H1 (cell line): ENCODE measurements at regions not wholly inside any gene's neighbourhood (a gene's known extent, or its start where the extent isn't known, plus 50 kb on each side); places are given as distances from the start of the nearest gene placed in this dataset.

ENCODE experiments used
- CTCF ChIA-PET: fragments of 300-600 bp; sonication (Branson Sonifier 250); formaldehyde crosslinking; loops from one replicate; lab custom pipeline; 2021; ENCODE audit not compliant: partially characterized antibody; lab: Charles Lee
- POLR2A ChIA-PET: fragments of 300-600 bp; sonication (Branson Sonifier 250); formaldehyde crosslinking; loops from one replicate; lab custom pipeline; 2021; ENCODE audit warnings: inconsistent platforms; ENCODE audit not compliant: partially characterized antibody; lab: Charles Lee
- DNase-seq, 2 experiments: peaks; one replicate each; pipeline versions ENCODE4 v3.0.0 to v3.0.0-alpha.2; 2010 to 2022; ENCODE audit warnings: low spot score in 2 of 2, low read depth in 1 of 2, mixed read lengths in 1 of 2
- FAIRE-seq: peaks from 2 replicates; lab custom pipeline; 2011; peaks lifted over from hg19 to GRCh38; lab: Jason Lieb, UNC
- H2AFZ ChIP-seq: 2 replicates; pipeline ENCODE4 v1.8.1; 2012; ENCODE audit warnings: low read length, inconsistent platforms
- H2AK5ac ChIP-seq: 2 replicates; pipeline ENCODE4 v1.6.1; 2013; ENCODE audit warnings: low read depth, low read length
- H2BK120ac ChIP-seq: replicated peaks from 2 replicates; pipeline ENCODE3; 2013; ENCODE audit warnings: low read depth, low read length, inconsistent platforms
- H2BK12ac ChIP-seq: 2 replicates; pipeline ENCODE4 v1.6.1; 2013; ENCODE audit warnings: low read depth, low read length
- H2BK15ac ChIP-seq: 2 replicates; pipeline ENCODE4 v1.6.1; 2013; ENCODE audit warnings: low read length
- H2BK20ac ChIP-seq: 2 replicates; pipeline ENCODE4 v1.6.1; 2013; ENCODE audit warnings: low read length
- H2BK5ac ChIP-seq: 2 replicates; pipeline ENCODE4 v1.6.1; 2013; ENCODE audit warnings: low read depth, low read length
- H3K14ac ChIP-seq: 2 replicates; pipeline ENCODE4 v1.6.1; 2013; ENCODE audit warnings: inconsistent platforms; ENCODE audit not compliant: insufficient read length
- H3K18ac ChIP-seq: 2 replicates; pipeline ENCODE4 v1.6.1; 2013; ENCODE audit warnings: low read length; ENCODE audit errors: extremely low read depth
- H3K23ac ChIP-seq: 2 replicates; pipeline ENCODE4 v1.6.1; 2013; ENCODE audit warnings: inconsistent platforms; ENCODE audit not compliant: insufficient read length
- H3K23me2 ChIP-seq: 2 replicates; pipeline ENCODE4 v1.6.1; 2013; ENCODE audit warnings: low read depth, low read length
- H3K27ac ChIP-seq: 2 replicates; pipeline ENCODE4 v1.6.1; 2011; ENCODE audit warnings: low read depth, low read length, inconsistent platforms
- H3K27me3 ChIP-seq, 4 experiments: replicated peaks in 1 of 4; 1 replicate in 1 of 4; 2 replicates in 3 of 4; pipeline versions ENCODE4 v1.6.1 to v1.8.1; 2011 to 2013; ENCODE audit warnings: low read length in 3 of 4, mild to moderate bottlenecking in 3 of 4, inconsistent platforms in 2 of 4, mixed read lengths in 2 of 4, moderate library complexity in 1 of 4; ENCODE audit not compliant: control insufficient read depth in 3 of 4, insufficient read depth in 3 of 4; ENCODE audit errors: extremely low read depth in 1 of 4
- H3K36me3 ChIP-seq, 4 experiments: 2 replicates each; pipeline versions ENCODE4 v1.6.1 to v1.8.1; 2011 to 2013; ENCODE audit warnings: mild to moderate bottlenecking in 4 of 4, low read length in 3 of 4, moderate library complexity in 2 of 4, control low read depth in 1 of 4, inconsistent platforms in 1 of 4; ENCODE audit not compliant: insufficient read depth in 4 of 4, control insufficient read depth in 2 of 4
- H3K4ac ChIP-seq: replicated peaks from 2 replicates; pipeline ENCODE3; 2013; ENCODE audit warnings: low read length, low read depth, mixed read lengths, inconsistent platforms; ENCODE audit not compliant: insufficient read length
- H3K4me1 ChIP-seq, 4 experiments: replicated peaks in 1 of 4; 1 replicate in 1 of 4; 2 replicates in 3 of 4; pipeline versions ENCODE4 v1.6.1 to v1.8.1; 2011 to 2013; ENCODE audit warnings: low read length in 3 of 4, inconsistent platforms in 2 of 4, mixed read lengths in 1 of 4; ENCODE audit not compliant: insufficient read depth in 4 of 4, control insufficient read depth in 3 of 4
- H3K4me2 ChIP-seq, 2 experiments: 2 replicates each; pipeline versions ENCODE4 v1.6.1 to v1.8.1; 2011 to 2013; ENCODE audit warnings: low read depth in 2 of 2, low read length in 2 of 2, control low read depth in 1 of 2, inconsistent platforms in 1 of 2, mild to moderate bottlenecking in 1 of 2; ENCODE audit not compliant: insufficient read depth in 1 of 2
- H3K4me3 ChIP-seq, 4 experiments: fragments of 200-600, 300-600 bp in 1 of 4; sonication (generic), shearing (Covaris generic), sonication (Bioruptor Twin) in 1 of 4; 2 replicates each; pipeline versions ENCODE4 v1.5.1 to v1.8.1; 2011 to 2016; ENCODE audit warnings: low read length in 4 of 4, low read depth in 3 of 4, control low read depth in 2 of 4, inconsistent platforms in 2 of 4, mild to moderate bottlenecking in 2 of 4, mixed read lengths in 1 of 4, moderate library complexity in 1 of 4; ENCODE audit not compliant: insufficient read depth in 2 of 4; ENCODE audit errors: extremely low read depth in 1 of 4
- H3K56ac ChIP-seq: replicated peaks from 2 replicates; pipeline ENCODE3; 2013; ENCODE audit warnings: low read depth, mild to moderate bottlenecking, mixed read lengths, low read length, inconsistent platforms; ENCODE audit not compliant: insufficient read length
- H3K79me1 ChIP-seq: 2 replicates; pipeline ENCODE4 v1.6.1; 2013; ENCODE audit warnings: low read depth, low read length, control low read depth
- H3K79me2 ChIP-seq, 2 experiments: 2 replicates each; pipeline versions ENCODE4 v1.6.1 to v1.8.1; 2012 to 2013; ENCODE audit warnings: low read length in 2 of 2, mild to moderate bottlenecking in 2 of 2, inconsistent platforms in 1 of 2; ENCODE audit not compliant: insufficient read depth in 2 of 2, control insufficient read depth in 1 of 2
- H3K9ac ChIP-seq, 4 experiments: replicated peaks in 1 of 4; 1 replicate in 1 of 4; 2 replicates in 3 of 4; pipeline versions ENCODE4 v1.6.1 to v1.8.1; 2011 to 2013; ENCODE audit warnings: low read depth in 3 of 4, low read length in 3 of 4, control low read depth in 2 of 4, mild to moderate bottlenecking in 2 of 4, moderate library complexity in 2 of 4, inconsistent platforms in 1 of 4; ENCODE audit errors: extremely low read depth in 1 of 4
- H3K9me3 ChIP-seq, 2 experiments: 2 replicates each; pipeline versions ENCODE4 v1.6.1 to v1.8.1; 2012 to 2013; ENCODE audit warnings: mild to moderate bottlenecking in 2 of 2, moderate library complexity in 2 of 2, control low read depth in 1 of 2, inconsistent platforms in 1 of 2, low read depth in 1 of 2, low read length in 1 of 2, mixed read lengths in 1 of 2; ENCODE audit not compliant: insufficient read depth in 2 of 2
- H4K20me1 ChIP-seq, 2 experiments: replicated peaks in 1 of 2; 2 replicates each; pipeline versions ENCODE3 to v1.8.1; 2011 to 2013; ENCODE audit warnings: inconsistent platforms in 2 of 2, low read length in 2 of 2, mild to moderate bottlenecking in 1 of 2; ENCODE audit not compliant: insufficient read depth in 2 of 2, control insufficient read depth in 1 of 2
- H4K5ac ChIP-seq: 2 replicates; pipeline ENCODE4 v1.6.1; 2013; ENCODE audit warnings: low read length, low read depth, mixed read lengths, inconsistent platforms; ENCODE audit not compliant: insufficient read length
- H4K8ac ChIP-seq: 2 replicates; pipeline ENCODE4 v1.8.0; 2013; ENCODE audit warnings: mild to moderate bottlenecking, moderate library complexity, low read length, inconsistent platforms; ENCODE audit not compliant: insufficient read depth; ENCODE audit errors: extremely low read depth
- H4K91ac ChIP-seq: replicated peaks from 2 replicates; pipeline ENCODE3; 2013; ENCODE audit warnings: low read length, mixed read lengths, inconsistent platforms; ENCODE audit not compliant: insufficient read length
- ATF3 ChIP-seq: IDR thresholded peaks from 2 replicates; pipeline ENCODE4 v1.6.1; 2011; ENCODE audit warnings: low read depth, mild to moderate bottlenecking, low read length; ENCODE audit not compliant: insufficient read depth
- CBX5 ChIP-seq: fragments of 300-800, 300-1000 bp; sonication (generic); IDR thresholded peaks from 2 replicates; pipeline ENCODE4 v1.7.1; 2016; ENCODE audit warnings: antibody characterized with exemption, low read length, low read depth
- CBX8 ChIP-seq: fragments of 300-800, 300-1000 bp; sonication (generic); IDR thresholded peaks from 2 replicates; pipeline ENCODE4 v1.7.1; 2016; ENCODE audit warnings: low read depth, low read length, borderline replicate concordance
- CHD1 ChIP-seq: IDR thresholded peaks from 2 replicates; pipeline ENCODE4 v1.6.1; 2012; ENCODE audit warnings: low read depth, low read length, improper control_type of control experiment
- CREB1 ChIP-seq: IDR thresholded peaks from 2 replicates; pipeline ENCODE4 v1.6.1; 2012; ENCODE audit warnings: inconsistent platforms
- E2F6 ChIP-seq: IDR thresholded peaks from 2 replicates; pipeline ENCODE4 v1.6.1; 2012; ENCODE audit warnings: inconsistent platforms
- RBBP5 ChIP-seq: IDR thresholded peaks from 2 replicates; pipeline ENCODE4 v1.7.1; 2012; ENCODE audit warnings: low read depth, mild to moderate bottlenecking, inconsistent platforms, low read length, moderate library complexity, borderline replicate concordance
- SRF ChIP-seq: IDR thresholded peaks from 2 replicates; pipeline ENCODE4 v1.6.1; 2011; ENCODE audit warnings: mild to moderate bottlenecking, low read depth, low read length, moderate library complexity
- TCF12 ChIP-seq: IDR thresholded peaks from 2 replicates; pipeline ENCODE4 v1.6.1; 2011; ENCODE audit warnings: low read depth, mild to moderate bottlenecking, low read length
- USF2 ChIP-seq: IDR thresholded peaks from 2 replicates; pipeline ENCODE4 v1.6.1; 2011; ENCODE audit warnings: low read length, improper control_type of control experiment
- YY1 ChIP-seq: IDR thresholded peaks from 2 replicates; pipeline ENCODE4 v1.6.1; 2011; ENCODE audit warnings: low read depth, mild to moderate bottlenecking, low read length
- WGBS, 2 experiments: shearing (Covaris generic) in 1 of 2; methylation state at CpG; one replicate each; pipeline versions ENCODE4 v1.1.6 to v1.1.7; 2013 to 2015; ENCODE audit warnings: low lambda C conversion rate in 2 of 2, mixed read lengths in 2 of 2, inconsistent platforms in 1 of 2, low coverage in 1 of 2, missing lambda C conversion rate in 1 of 2; ENCODE audit not compliant: insufficient replicate concordance in 2 of 2, insufficient coverage in 1 of 2, insufficient read length in 1 of 2; ENCODE audit errors: extremely low coverage in 1 of 2, missing lambda C conversion rate in 1 of 2; 5-methylcytosine and 5-hydroxymethylcytosine counted together

DNA sequence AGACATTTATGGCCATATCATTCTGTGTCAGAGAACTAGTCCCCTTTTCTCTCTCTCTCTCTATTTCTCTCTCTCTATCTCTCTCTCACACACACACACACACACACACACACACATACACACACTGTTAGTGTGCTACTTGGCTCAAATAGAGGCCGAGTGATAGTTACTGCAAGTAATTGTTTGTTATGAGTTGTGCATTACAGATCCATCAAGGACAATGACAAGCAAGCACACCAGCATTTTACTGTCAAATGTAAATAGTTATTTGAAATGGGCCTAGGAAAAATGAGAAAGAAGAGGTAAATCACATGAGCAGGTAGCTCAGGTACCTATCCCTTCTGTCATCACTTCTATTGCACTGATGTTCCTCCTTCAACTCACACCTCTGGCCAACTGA, 122.4 kb upstream of the CDH7 start (continued):
- TF ChIP-seq CBX8: no peak

DNA sequence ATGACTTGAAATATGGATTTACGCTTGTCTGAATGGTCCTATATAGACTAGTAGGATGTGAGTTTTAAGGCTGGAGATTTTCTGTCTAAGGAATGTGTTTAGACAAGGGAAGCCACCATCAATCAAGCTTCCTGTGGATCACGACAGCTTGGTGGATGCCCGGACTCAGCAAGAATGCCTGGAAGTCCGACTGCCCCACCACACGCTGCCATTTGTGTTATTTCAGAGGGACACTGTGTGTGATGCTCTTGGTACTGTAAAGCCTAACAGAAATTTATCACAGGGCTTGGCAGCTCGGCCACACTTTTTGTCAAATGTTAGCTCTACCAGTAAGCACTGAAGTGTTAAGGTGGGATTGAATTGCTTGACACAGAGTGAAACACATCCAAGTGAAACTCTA, 127.1 kb upstream of the CDH7 start:
- H3K9ac ChIP-seq: no peak overlapping the region
- no peak overlapping the region for H4K91ac ChIP-seq
- no peak overlapping the region for H2AK5ac ChIP-seq
- no peaks in the 10 kb centered on the region for H4K20me1 ChIP-seq
- H4K5ac ChIP-seq: no peak overlapping the region
- H3K4me1 ChIP-seq: 0 out of 7 replicates have a peak, but pooled peaks cover 0 to 2% (median 0%) of the 10 kb centered on the region in 4 experiments
- no peak overlapping the region for H4K8ac ChIP-seq
- no peak overlapping the region for H3K18ac ChIP-seq
- H3K23me2 ChIP-seq: no peaks in the 10 kb centered on the region
- H2BK12ac ChIP-seq: no peak overlapping the region
- no peak overlapping the region for H3K14ac ChIP-seq
- no peak overlapping the region for H2BK5ac ChIP-seq
- no peaks in the 10 kb centered on the region; a peak in 1 of 7 replicates for H3K27me3 ChIP-seq
- H3K23ac ChIP-seq: no peak overlapping the region
- no peaks in the 10 kb centered on the region for H3K79me1 ChIP-seq
- 97% methylated on average over 6 of the region's 6 CpGs; no CpG with 5 or more reads in 1 of the 2 experiments for WGBS, 2 experiments
- DNase-seq: no peak
- H3K27ac ChIP-seq: no peak overlapping the region
- no peaks in the 10 kb centered on the region for H3K9me3 ChIP-seq
- no peak overlapping the region for H2BK20ac ChIP-seq
- no peak overlapping the region for H3K4me2 ChIP-seq
- no peaks in the 10 kb centered on the region for H3K36me3 ChIP-seq
- FAIRE-seq: no peak
- H3K79me2 ChIP-seq: no peaks in the 10 kb centered on the region
- no peak overlapping the region for H3K4ac ChIP-seq
- POLR2A ChIA-PET: no interaction called here
- CTCF ChIA-PET: interaction anchor here (1.4 kb wide), 1 partner anchor 130 kb away, joined by 5 read pairs; no protein-coding TSS in a partner anchor
- H2AFZ ChIP-seq: no peak overlapping the region
- H3K4me3 ChIP-seq: no peak overlapping the region
- no peak overlapping the region for H3K56ac ChIP-seq
- H2BK120ac ChIP-seq: no peak overlapping the region
- H2BK15ac ChIP-seq: no peak overlapping the region
- TF ChIP-seq TCF12 (no peak), USF2 (no peak), RBBP5 (no peak), CREB1 (no peak), CBX5 (no peak), ATF3 (no peak), SRF (no peak), E2F6 (no peak), YY1 (no peak), CHD1 (no peak)
